IPS DF 19.7 (cell line): ENCODE measurements at regions not wholly inside any gene's neighbourhood (a gene's known extent, or its start where the extent isn't known, plus 50 kb on each side); places are given as distances from the start of the nearest gene placed in this dataset.
"Not testable (repeated sequence)": the region's sequence is repeated elsewhere in the genome, so short reads cannot be mapped to it uniquely, and the experiment has no call there.

ENCODE experiments used
- DNase-seq: peaks from one replicate; pipeline ENCODE4 v3.0.0-alpha.2; 2013; ENCODE audit warnings: low read depth, low spot score

GRCh38 chr3:105976196-105976595 is 107.4 kb upstream of the CBLB start:
- DNase-seq, result no peak

GRCh38 chr3:105979961-105980360 is 111.1 kb upstream of the CBLB start:
- no peak for DNase-seq

- DNase-seq, result no peak
These were observed 113.4 kb upstream of the CBLB start for GRCh38 chr3:105982207-105982606.

GRCh38 chr3:105984837-105985236 is 116.0 kb upstream of the CBLB start:
- no peak for DNase-seq

DNA sequence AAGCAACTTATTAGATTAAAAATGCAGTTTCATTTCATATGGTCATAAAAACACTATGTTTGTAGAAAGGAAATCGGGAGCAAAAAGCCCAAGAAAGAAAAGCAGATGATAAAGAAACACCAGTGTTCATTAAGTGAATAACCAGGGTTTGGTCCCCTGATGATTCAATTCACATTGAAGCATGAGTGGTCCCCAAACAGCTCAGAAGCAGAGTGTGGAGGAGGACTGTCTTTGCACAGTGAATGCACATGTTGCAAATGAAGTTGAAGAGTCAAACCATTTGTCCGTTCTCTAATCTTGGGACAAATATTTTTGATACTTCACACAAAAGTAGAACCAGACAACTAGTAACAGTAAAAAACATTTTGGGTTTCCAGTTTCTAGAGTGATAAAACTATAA is 117.5 kb upstream of the CBLB start:
- DNase-seq, result not testable (repeated sequence)

DNA sequence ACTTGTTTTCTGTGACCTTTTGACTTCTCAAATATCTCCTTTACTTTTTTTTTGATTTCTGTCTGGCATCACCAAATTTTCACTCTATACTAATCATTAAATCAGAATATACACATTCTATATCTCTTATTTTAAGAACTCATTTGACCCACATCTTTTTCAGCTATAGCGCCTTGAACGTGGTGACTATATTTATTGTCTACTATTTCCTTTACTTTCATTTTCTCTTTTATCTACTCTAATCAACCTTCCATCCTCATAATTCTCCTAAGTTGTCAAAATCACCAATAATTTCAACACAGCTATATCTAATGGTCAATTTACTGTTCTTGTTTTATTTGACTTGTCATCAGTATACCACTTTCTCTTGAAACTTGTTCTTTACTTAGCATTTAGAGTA is 119.0 kb upstream of the CBLB start:
- no peak for DNase-seq

GRCh38 chr3:105988540-105989212 is 119.9 kb upstream of the CBLB start:
- no peak for DNase-seq

DNA sequence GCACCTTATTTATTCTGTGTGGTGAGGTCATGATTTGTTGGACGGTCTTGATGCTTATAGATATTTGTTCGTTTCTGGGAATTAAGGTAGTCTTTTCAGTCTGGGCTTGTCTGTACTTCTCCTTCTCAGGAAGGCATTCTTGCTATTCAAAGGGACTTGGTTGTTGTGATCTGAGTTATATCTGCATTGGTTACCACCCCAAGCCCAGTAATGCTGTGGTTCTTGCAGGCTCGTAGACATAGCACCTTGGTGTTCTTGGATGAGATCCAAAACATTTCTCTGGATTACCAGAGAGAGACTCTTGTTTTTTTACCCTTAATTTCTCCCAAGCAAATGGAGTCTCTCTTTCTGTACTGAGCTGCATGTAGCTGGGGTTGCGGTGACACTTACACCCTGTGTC is 128.0 kb upstream of the CBLB start:
- DNase-seq, result no peak

DNA sequence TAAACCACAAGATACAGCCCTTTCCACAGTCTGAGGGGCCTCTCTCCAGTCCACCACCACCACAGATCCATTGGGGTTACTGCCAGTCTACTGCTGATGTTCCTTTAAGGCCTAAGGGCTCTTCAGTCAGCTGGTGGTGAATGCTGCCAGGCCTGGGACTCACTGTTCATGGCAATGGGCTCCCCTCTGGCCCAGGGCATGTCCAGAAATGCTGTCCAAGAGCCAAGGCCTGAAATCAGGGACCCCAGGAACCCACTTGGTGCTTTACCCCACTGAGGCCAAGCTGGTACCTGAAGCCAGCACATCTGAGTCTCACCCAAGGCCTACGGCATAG is 128.6 kb upstream of the CBLB start:
- no peak for DNase-seq

DNA sequence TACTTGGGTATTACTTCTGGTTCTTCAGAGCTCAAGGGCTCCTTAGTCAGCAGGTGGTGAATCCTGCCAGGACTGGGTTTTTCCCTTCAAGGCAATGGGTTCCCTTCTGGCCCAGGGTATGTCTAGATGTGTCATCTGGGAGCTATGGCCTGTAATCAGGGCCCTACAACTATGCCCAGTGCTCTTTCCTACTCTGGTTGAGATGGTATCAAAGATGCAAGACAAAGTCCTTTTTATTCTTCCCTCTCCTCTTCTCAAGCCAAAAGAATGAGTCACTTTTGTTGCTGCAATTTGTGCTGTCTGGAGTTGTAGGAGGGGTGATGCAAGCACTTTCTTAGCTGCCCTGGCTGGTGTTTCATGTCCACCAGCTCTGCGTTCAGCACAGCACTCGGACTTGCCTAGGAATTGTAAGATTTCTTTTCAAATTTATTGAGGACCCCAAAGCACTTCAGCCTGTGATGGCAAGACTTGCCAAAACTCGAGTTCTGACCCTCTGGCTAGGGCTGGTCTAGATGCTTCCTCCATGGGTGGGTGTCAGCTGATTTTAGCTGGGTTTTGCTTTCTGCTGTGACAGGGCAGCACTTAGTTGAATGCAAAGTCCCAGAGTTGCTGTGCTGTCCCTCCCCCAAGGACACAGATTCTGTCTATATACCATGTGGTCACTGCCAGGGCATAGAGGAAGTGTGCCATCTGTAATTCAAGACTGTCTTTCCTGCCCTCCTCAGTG is 129.2 kb upstream of the CBLB start:
- DNase-seq, result no peak

- DNase-seq, result no peak
These were observed 131.0 kb upstream of the CBLB start for GRCh38 chr3:105999856-106000255.

GRCh38 chr3:106001923-106002322 is 133.1 kb upstream of the CBLB start:
- no peak for DNase-seq

- no peak for DNase-seq
These were observed 135.4 kb upstream of the CBLB start for GRCh38 chr3:106004137-106004681.

- DNase-seq, result no peak
These were observed 136.0 kb upstream of the CBLB start for GRCh38 chr3:106004826-106005225.

GRCh38 chr3:106006001-106006400 is 137.2 kb upstream of the CBLB start:
- no peak for DNase-seq

DNA sequence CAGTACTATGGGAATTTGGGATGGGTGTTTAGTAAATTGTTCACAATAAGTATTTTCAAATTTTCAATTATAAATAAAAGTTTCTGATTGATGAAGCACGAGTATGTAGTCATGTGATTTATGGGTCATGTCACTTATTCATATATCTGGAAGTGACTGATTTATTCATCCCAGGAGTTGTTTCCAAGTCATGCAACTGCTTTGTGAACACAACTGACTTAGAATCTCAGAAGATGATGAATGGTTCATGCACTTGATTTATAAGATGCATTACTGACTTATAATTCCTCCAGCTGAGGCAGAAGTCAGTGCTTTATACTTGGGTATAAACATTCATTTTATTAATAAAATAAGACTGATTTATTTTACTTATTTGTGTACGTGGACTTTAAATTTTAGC is 137.8 kb upstream of the CBLB start:
- DNase-seq, result no peak

- DNase-seq, result no peak
These were observed 138.7 kb upstream of the CBLB start for GRCh38 chr3:106007512-106007911.

DNA sequence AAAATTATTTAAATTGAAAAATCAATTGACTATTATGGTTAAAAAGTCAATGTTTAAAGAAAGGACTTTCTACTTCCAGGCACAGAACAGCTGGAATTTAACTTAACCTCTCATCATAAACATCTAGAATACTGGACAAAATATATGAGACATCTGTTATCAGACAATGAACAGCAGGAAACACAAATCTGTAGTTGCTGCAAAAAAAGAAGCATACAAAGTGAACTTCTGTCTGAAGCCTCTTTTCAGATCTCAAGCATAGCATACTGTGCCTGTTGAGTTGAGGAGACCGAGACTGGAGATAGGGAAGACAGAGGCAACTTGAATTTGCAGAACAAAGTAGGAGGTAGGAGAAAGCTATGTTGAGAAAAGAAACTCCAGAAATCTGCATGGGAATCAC is 140.0 kb upstream of the CBLB start:
- no peak for DNase-seq

DNA sequence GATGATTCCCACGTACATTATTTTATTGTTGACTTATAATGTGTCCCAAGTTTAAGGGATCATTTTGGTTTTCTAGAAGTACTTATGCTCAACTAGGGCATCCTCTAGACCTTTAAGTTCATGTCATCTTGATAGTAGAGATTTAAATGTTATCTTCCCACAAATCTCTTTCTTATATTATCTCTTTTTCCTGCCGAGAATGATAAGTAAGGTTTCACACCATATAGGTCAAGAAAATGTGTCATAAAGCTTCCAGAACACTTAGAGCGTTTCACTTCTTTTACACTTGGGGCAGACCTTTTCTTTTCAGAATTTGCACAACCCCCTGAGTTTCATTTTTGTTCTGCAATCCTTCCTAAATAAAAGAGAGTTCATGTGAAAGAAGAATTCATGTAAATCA is 142.0 kb upstream of the CBLB start:
- DNase-seq, result no peak

DNA sequence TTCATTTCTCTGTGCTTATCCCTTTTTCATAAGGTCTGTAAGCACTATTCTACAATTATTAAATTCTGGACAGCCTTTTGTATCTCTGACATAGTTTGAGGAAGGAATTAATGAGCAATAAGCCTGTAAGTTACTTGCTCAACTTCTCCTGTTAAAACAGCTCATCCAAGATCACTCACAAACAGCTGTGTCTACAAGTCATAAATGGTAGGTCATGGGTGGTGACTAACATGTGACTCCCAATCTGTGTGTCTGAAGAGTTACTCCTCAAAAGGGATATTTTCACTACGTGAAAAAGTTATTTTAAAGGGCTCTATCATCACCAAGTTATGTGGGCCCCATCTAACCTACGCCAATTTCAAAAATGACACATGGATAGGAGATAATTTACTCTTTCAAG is 145.2 kb upstream of the CBLB start:
- no peak for DNase-seq

DNA sequence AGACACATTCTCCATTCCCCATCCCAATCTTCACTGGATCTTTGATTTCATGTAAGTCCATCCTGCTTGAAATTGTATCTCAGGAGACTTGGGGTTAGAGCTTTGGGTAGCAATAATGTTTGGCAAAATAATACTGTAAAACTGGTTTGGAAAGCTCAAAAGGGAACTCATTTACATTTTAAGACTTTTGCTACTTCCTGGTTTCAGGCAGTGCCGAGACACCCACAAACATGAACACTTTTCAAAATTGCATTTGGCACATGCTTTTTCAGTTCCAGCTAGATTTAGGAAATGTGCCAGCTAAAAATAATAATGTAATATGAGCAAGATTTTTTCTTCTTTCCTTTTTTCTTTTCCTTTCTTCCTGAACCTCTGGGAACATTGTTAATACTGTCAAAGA is 145.7 kb upstream of the CBLB start:
- DNase-seq, result no peak

DNA sequence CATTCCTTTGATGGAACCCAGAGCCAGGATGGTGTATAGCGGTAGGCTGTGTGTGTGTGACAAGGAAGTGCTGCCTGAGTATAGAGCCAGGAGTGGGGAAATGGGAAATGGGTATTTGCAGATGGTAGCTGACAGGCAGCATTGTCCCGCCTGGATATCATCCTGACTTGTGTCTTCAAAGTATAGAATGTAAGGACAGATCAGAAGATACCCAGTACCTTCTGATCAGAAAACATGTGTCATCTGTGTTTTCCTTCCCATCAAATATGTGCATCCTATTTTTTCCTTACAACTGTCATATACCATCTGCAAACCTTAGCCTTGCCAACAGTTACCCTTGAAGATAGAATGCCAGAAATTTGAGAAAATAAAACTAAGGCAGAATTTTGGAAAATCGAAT is 146.2 kb upstream of the CBLB start:
- no peak for DNase-seq

DNA sequence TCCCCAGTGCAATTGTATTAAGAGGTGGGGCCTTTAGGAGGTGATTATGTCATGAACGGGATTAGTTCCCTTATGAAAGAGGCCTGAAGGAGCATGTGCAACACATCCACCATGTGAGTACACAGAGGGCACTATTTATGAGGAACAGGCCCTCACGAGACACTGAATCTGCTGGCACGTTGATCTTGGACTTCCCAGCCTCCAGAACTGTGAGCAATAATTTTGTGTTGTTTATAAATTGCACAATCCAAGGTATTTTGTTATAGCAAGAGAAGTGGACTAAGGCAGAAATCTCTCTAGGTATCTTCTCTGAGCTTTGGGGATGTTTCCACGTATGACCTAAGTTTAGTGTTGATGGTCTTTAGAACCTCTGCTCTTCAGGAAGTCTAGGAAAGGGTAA is 149.3 kb upstream of the CBLB start:
- DNase-seq, result no peak
